ENCODE measurements at regions not wholly inside any gene's neighbourhood (a gene's known extent, or its start where the extent isn't known, plus 50 kb on each side); places are given as distances from the start of the nearest gene placed in this dataset.

- no peak for DNase-seq
- H3K4me1 ChIP-seq (ENCODE audit: low read length), result no peaks in the 10 kb centered on the region
Measured at GRCh38 chr1:36612881-36613280, 130.2 kb upstream of the CSF3R start.

GRCh38 chr1:36612121-36612520 is 129.4 kb upstream of the CSF3R start:
- H3K4me1 ChIP-seq (ENCODE audit: low read length), result no peaks in the 10 kb centered on the region
- H3K27me3 ChIP-seq (replicated peaks; ENCODE audit: insufficient read depth, low read length), result peaks cover 30% of the 10 kb centered on the region; the same call in 1 of the 2 replicates
- no peaks in the 10 kb centered on the region for H3K36me3 ChIP-seq (replicated peaks; ENCODE audit: insufficient read depth, low read length)
- no peak overlapping the region for H3K9ac ChIP-seq (ENCODE audit: low read length)
- no peaks in the 10 kb centered on the region for H3K79me2 ChIP-seq (ENCODE audit: low read length)
- TF ChIP-seq, protein P1, sequence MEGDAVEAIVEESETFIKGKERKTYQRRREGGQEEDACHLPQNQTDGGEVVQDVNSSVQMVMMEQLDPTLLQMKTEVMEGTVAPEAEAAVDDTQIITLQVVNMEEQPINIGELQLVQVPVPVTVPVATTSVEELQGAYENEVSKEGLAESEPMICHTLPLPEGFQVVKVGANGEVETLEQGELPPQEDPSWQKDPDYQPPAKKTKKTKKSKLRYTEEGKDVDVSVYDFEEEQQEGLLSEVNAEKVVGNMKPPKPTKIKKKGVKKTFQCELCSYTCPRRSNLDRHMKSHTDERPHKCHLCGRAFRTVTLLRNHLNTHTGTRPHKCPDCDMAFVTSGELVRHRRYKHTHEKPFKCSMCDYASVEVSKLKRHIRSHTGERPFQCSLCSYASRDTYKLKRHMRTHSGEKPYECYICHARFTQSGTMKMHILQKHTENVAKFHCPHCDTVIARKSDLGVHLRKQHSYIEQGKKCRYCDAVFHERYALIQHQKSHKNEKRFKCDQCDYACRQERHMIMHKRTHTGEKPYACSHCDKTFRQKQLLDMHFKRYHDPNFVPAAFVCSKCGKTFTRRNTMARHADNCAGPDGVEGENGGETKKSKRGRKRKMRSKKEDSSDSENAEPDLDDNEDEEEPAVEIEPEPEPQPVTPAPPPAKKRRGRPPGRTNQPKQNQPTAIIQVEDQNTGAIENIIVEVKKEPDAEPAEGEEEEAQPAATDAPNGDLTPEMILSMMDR (IDR thresholded peaks at IDR 0.05; ENCODE audit: low read length), result no peak
- H3K9me3 ChIP-seq (replicated peaks; ENCODE audit: insufficient read depth, low read length), result no peaks in the 10 kb centered on the region
- H2AFZ ChIP-seq (ENCODE audit: low read length), result no peak overlapping the region
- H3K27ac ChIP-seq (ENCODE audit: low read length), result no peak overlapping the region
- no peaks in the 10 kb centered on the region for H3F3A ChIP-seq (ENCODE audit: insufficient read depth, low read length)
- H4K20me1 ChIP-seq (ENCODE audit: insufficient read depth, low read length), result no peaks in the 10 kb centered on the region
- no peak for DNase-seq
- no peak overlapping the region for H3K4me3 ChIP-seq (ENCODE audit: low read length)
- no peak overlapping the region for H3K4me2 ChIP-seq (ENCODE audit: low read depth, low read length)
- no peaks in the 10 kb centered on the region for H3K9me2 ChIP-seq (replicated peaks; ENCODE audit: insufficient read depth, low read length)

More at GRCh38 chr1:36612881-36613280, 130.2 kb upstream of the CSF3R start:
- H2AFZ ChIP-seq (ENCODE audit: low read length), result no peak overlapping the region
- no peak overlapping the region for H3K27ac ChIP-seq (ENCODE audit: low read length)
- no peaks in the 10 kb centered on the region for H3K9me3 ChIP-seq (replicated peaks; ENCODE audit: insufficient read depth, low read length)
- no peaks in the 10 kb centered on the region for H3K9me2 ChIP-seq (replicated peaks; ENCODE audit: insufficient read depth, low read length)
- no peaks in the 10 kb centered on the region for H3F3A ChIP-seq (ENCODE audit: insufficient read depth, low read length)
- no peak overlapping the region for H3K9ac ChIP-seq (ENCODE audit: low read length)
- H3K4me3 ChIP-seq (ENCODE audit: low read length), result no peak overlapping the region
- H4K20me1 ChIP-seq (ENCODE audit: insufficient read depth, low read length), result no peaks in the 10 kb centered on the region
- H3K79me2 ChIP-seq (ENCODE audit: low read length), result no peaks in the 10 kb centered on the region
- H3K36me3 ChIP-seq (replicated peaks; ENCODE audit: insufficient read depth, low read length), result no peaks in the 10 kb centered on the region
- peaks cover 26% of the 10 kb centered on the region; the same call in 1 of the 2 replicates for H3K27me3 ChIP-seq (replicated peaks; ENCODE audit: insufficient read depth, low read length)
- no peak overlapping the region for H3K4me2 ChIP-seq (ENCODE audit: low read depth, low read length)
- TF ChIP-seq, protein P1 (IDR thresholded peaks at IDR 0.05; ENCODE audit: low read length), result no peak

- H4K20me1 ChIP-seq (ENCODE audit: insufficient read depth, low read length), result no peaks in the 10 kb centered on the region
- no peaks in the 10 kb centered on the region for H3K79me2 ChIP-seq (ENCODE audit: low read length)
- no peaks in the 10 kb centered on the region for H3K36me3 ChIP-seq (replicated peaks; ENCODE audit: insufficient read depth, low read length)
- H3K9me2 ChIP-seq (replicated peaks; ENCODE audit: insufficient read depth, low read length), result no peaks in the 10 kb centered on the region
- TF ChIP-seq, protein P1 (IDR thresholded peaks at IDR 0.05; ENCODE audit: low read length), result peak; percentile 88
- no peak for TF ChIP-seq EZH2phosphoT487 (IDR thresholded peaks at IDR 0.05; ENCODE audit: low read length)
- no peak overlapping the region for H3K9ac ChIP-seq (ENCODE audit: low read length)
- H3F3A ChIP-seq (ENCODE audit: insufficient read depth, low read length), result no peaks in the 10 kb centered on the region
- DNase-seq, result peak; percentile 57
- H3K4me1 ChIP-seq (ENCODE audit: low read length), result no peaks in the 10 kb centered on the region
- H2AFZ ChIP-seq (ENCODE audit: low read length), result no peak overlapping the region
- H3K4me3 ChIP-seq (ENCODE audit: low read length), result no peak overlapping the region
- no peak overlapping the region for H3K27ac ChIP-seq (ENCODE audit: low read length)
- peaks cover 31% of the 10 kb centered on the region for H3K27me3 ChIP-seq (replicated peaks; ENCODE audit: insufficient read depth, low read length)
- no peaks in the 10 kb centered on the region for H3K9me3 ChIP-seq (replicated peaks; ENCODE audit: insufficient read depth, low read length)
- no peak overlapping the region for H3K4me2 ChIP-seq (ENCODE audit: low read depth, low read length)
Measured at GRCh38 chr1:36609241-36610027, 126.7 kb upstream of the CSF3R start.
